ENCODE measurements at regions not wholly inside any gene's neighbourhood (a gene's known extent, or its start where the extent isn't known, plus 50 kb on each side); places are given as distances from the start of the nearest gene placed in this dataset.

GRCh38 chr18:57887543-57888383 lies 84.6 kb upstream of the ATP8B1 start:
- H3K4me1 ChIP-seq, result peaks cover 7% of the 10 kb centered on the region
- no peak overlapping the region for H3K4me3 ChIP-seq
- H3K27ac ChIP-seq, result peak overlapping the region in 1 of 2 experiments; percentile 52; a peak in 2 of 6 replicates
- H3K9me3 ChIP-seq, result peaks cover 3% of the 10 kb centered on the region
- FAIRE-seq (no peak), DNase-seq (ENCODE audit: low read depth in 1 of 2, low spot score in 1 of 2) (no peak), ATAC-seq (no peak)
- no peak for TF ChIP-seq EP300 (IDR thresholded peaks at IDR 0.05)
- no peak for TF ChIP-seq EHF (CRISPR knock-in tag; IDR thresholded peaks at IDR 0.05)
- no peak for TF ChIP-seq BHLHE40 (IDR thresholded peaks at IDR 0.05; ENCODE audit: low read depth, low read length)
- TF ChIP-seq CBX2 (IDR thresholded peaks at IDR 0.05; ENCODE audit: borderline replicate concordance, low read depth), result no peak
- no peak for TF ChIP-seq FOXS1 (CRISPR knock-in tag; IDR thresholded peaks at IDR 0.05)
- no peak for TF ChIP-seq HOXA7 (CRISPR knock-in tag; IDR thresholded peaks at IDR 0.05)
- no peak for TF ChIP-seq FOSB (CRISPR knock-in tag; IDR thresholded peaks at IDR 0.05)
- ChIA-PET POLR2A (no interaction called here), CTCF (interaction anchor here (0.7 to 2.5 kb wide), 7 partner anchors 13 to 258 kb away, joined by 3 to 7 read pairs (median 3); no protein-coding TSS in a partner anchor)
- 89% methylated on average over 8 of the region's 9 CpGs for WGBS (ENCODE audit: missing lambda C conversion rate)
- H3K4me2 ChIP-seq, result no peak overlapping the region

- TF ChIP-seq EP300 (IDR thresholded peaks at IDR 0.05) (no peak), BCL3 (IDR thresholded peaks at IDR 0.05) (no peak)
- ChIA-PET CTCF (interaction anchor here (1.7 to 2.5 kb wide), 3 partner anchors 73 to 256 kb away, joined by 3 to 7 read pairs (median 5); no protein-coding TSS in a partner anchor), POLR2A (no interaction called here)
- ATAC-seq (no peak), FAIRE-seq (no peak), DNase-seq (ENCODE audit: low read depth in 1 of 2, low spot score in 1 of 2) (peak in 1 of 2 experiments; percentile 42)
- H3K9me3 ChIP-seq, result peaks cover 3% of the 10 kb centered on the region
- H3K4me3 ChIP-seq, result no peak overlapping the region
- WGBS (ENCODE audit: missing lambda C conversion rate), result 22% methylated on average over 1 of the region's 1 CpG
- H3K4me2 ChIP-seq, result 0 out of 3 replicates have a peak overlapping the region, but pooled peaks have one; percentile 10
- H3K27ac ChIP-seq, result no peak overlapping the region; a peak in 2 of 6 replicates
- peaks cover 16% of the 10 kb centered on the region for H3K4me1 ChIP-seq
Measured at GRCh38 chr18:57885931-57886330, 82.8 kb upstream of the ATP8B1 start.

- WGBS (ENCODE audit: missing lambda C conversion rate), result 37% methylated on average over 3 of the region's 3 CpGs
- ATAC-seq, result no peak
- peaks cover 16% of the 10 kb centered on the region for H3K4me1 ChIP-seq
- FAIRE-seq, result no peak
- H3K4me3 ChIP-seq, result no peak overlapping the region
- DNase-seq (ENCODE audit: low read depth in 1 of 2, low spot score in 1 of 2), result no peak
- H3K27ac ChIP-seq, result peak overlapping the region; percentile 67 to 77
- TF ChIP-seq MAZ (IDR thresholded peaks at IDR 0.05; ENCODE audit: borderline replicate concordance, low read depth, low read length) (no peak), FOSB (CRISPR knock-in tag; IDR thresholded peaks at IDR 0.05) (no peak), HES2 (IDR thresholded peaks at IDR 0.05) (no peak), HMGXB4 (CRISPR knock-in tag; IDR thresholded peaks at IDR 0.05; ENCODE audit: borderline replicate concordance) (no peak), TP53 (CRISPR knock-in tag; IDR thresholded peaks at IDR 0.05) (no peak), HEYL (CRISPR knock-in tag; IDR thresholded peaks at IDR 0.05) (no peak), JUN (IDR thresholded peaks at IDR 0.05) (no peak), HOXB5 (CRISPR knock-in tag; IDR thresholded peaks at IDR 0.05) (no peak), CBX2 (IDR thresholded peaks at IDR 0.05; ENCODE audit: borderline replicate concordance, low read depth) (no peak), ATOH8 (CRISPR knock-in tag; IDR thresholded peaks at IDR 0.05; ENCODE audit: low read depth) (no peak), ZC3H11A (IDR thresholded peaks at IDR 0.05) (no peak), CTCF (IDR thresholded peaks at IDR 0.05) (no peak), BCL3 (IDR thresholded peaks at IDR 0.05) (no peak)
- peak overlapping the region; percentile 67 for H3K4me2 ChIP-seq
- ChIA-PET POLR2A (no interaction called here), CTCF (interaction anchor here (0.7 to 2.0 kb wide), 26 partner anchors 9 to 882 kb away, joined by 3 to 20 read pairs (median 4); partner anchors contain the start of gene NEDD4L)
- peaks cover 15% of the 10 kb centered on the region; the same call in 2 of the 3 replicates for H3K9me3 ChIP-seq
Measured at GRCh38 chr18:57882465-57882864, 79.3 kb upstream of the ATP8B1 start.

Data from A549 (cell line).